ACC112 (cell line): ENCODE measurements at regions not wholly inside any gene's neighbourhood (a gene's known extent, or its start where the extent isn't known, plus 50 kb on each side); places are given as distances from the start of the nearest gene placed in this dataset.

ENCODE experiments used
- H2AFZ ChIP-seq: fragments of 200-600 bp; sonication (generic); one replicate; pipeline ENCODE4 v1.6.0; 2017; ENCODE audit warnings: antibody characterized with exemption, low read length; ENCODE audit not compliant: unreplicated experiment
- H3K27ac ChIP-seq: fragments of 200-600 bp; sonication (generic); 2 replicates; pipeline ENCODE4 v1.5.1; 2014; ENCODE audit warnings: low read depth, mild to moderate bottlenecking, antibody characterized with exemption, low read length, moderate library complexity
- H3K27me3 ChIP-seq: fragments of 200-600 bp; sonication (generic); 2 replicates; pipeline ENCODE4 v1.6.1; 2014; ENCODE audit warnings: mild to moderate bottlenecking, antibody characterized with exemption, low read length, moderate library complexity, mixed read lengths; ENCODE audit not compliant: insufficient read depth
- H3K36me3 ChIP-seq: fragments of 200-600 bp; sonication (generic); 2 replicates; pipeline ENCODE4 v1.6.1; 2016; ENCODE audit warnings: mild to moderate bottlenecking, antibody characterized with exemption, low read length, moderate library complexity, mixed read lengths; ENCODE audit not compliant: insufficient read depth
- H3K4me1 ChIP-seq: fragments of 200-600 bp; sonication (generic); one replicate; pipeline ENCODE4 v1.6.1; 2016; ENCODE audit warnings: low read length, mixed read lengths; ENCODE audit not compliant: insufficient read depth, unreplicated experiment, control insufficient read depth
- H3K4me3 ChIP-seq: fragments of 200-600 bp; sonication (generic); 2 replicates; pipeline ENCODE4 v1.5.1; 2014; ENCODE audit warnings: mild to moderate bottlenecking, low read depth, low read length
- H3K79me2 ChIP-seq: fragments of 200-600 bp; sonication (generic); one replicate; pipeline ENCODE4 v1.6.0; 2016; ENCODE audit warnings: low read length; ENCODE audit not compliant: control insufficient read depth, unreplicated experiment, insufficient read depth

GRCh38 chr1:203572134-203572625 is 54.5 kb upstream of the ATP2B4 start:
- H3K27ac ChIP-seq: no peak overlapping the region
- no peaks in the 10 kb centered on the region for H3K36me3 ChIP-seq
- no peak overlapping the region for H2AFZ ChIP-seq
- H3K27me3 ChIP-seq: no peaks in the 10 kb centered on the region
- H3K79me2 ChIP-seq: no peaks in the 10 kb centered on the region
- peaks cover 6% of the 10 kb centered on the region for H3K4me1 ChIP-seq
- no peak overlapping the region for H3K4me3 ChIP-seq

- no peak overlapping the region for H3K4me3 ChIP-seq
- H2AFZ ChIP-seq: no peak overlapping the region
- H3K36me3 ChIP-seq: no peaks in the 10 kb centered on the region
- no peak overlapping the region for H3K27ac ChIP-seq
- H3K79me2 ChIP-seq: no peaks in the 10 kb centered on the region
- peaks cover 6% of the 10 kb centered on the region for H3K4me1 ChIP-seq
- H3K27me3 ChIP-seq: no peaks in the 10 kb centered on the region
Observed at GRCh38 chr1:203573730-203574129, 52.9 kb upstream of the ATP2B4 start.
